Astrocyte of the cerebellum (primary cell): ENCODE measurements at regions not wholly inside any gene's neighbourhood (a gene's known extent, or its start where the extent isn't known, plus 50 kb on each side); places are given as distances from the start of the nearest gene placed in this dataset.

Experiments used
- DNase-seq: peaks from one replicate; pipeline ENCODE4 v3.0.0-alpha.2; 2011; ENCODE audit warnings: low read depth
- H3K4me3 ChIP-seq: 2 replicates; pipeline ENCODE4 v1.5.1; 2011; ENCODE audit warnings: mild to moderate bottlenecking, low read depth, low read length, moderate library complexity
- CTCF ChIP-seq: IDR thresholded peaks from 2 replicates; pipeline ENCODE4 v1.5.1; 2012; ENCODE audit warnings: low read length, low read depth, moderate library complexity, mild to moderate bottlenecking; ENCODE audit errors: missing control alignments
- in situ Hi-C: cut with HindIII; loops from 2 replicates; pipeline ENCODE4 v1.10.0; 2017; ENCODE audit warnings: low sequenced_read_pairs

GRCh38 chr6:168134560-168135201 is 55.7 kb upstream of the FRMD1 start:
- TF ChIP-seq CTCF = no peak
- no peak overlapping the region for H3K4me3 ChIP-seq
- in situ Hi-C loops = no loop called here
- no peak for DNase-seq

GRCh38 chr6:168133687-168134559 is 54.9 kb upstream of the FRMD1 start:
- no peak for TF ChIP-seq CTCF
- no peak overlapping the region for H3K4me3 ChIP-seq
- DNase-seq = no peak
- in situ Hi-C loops = no loop called here

- in situ Hi-C loops = no loop called here
- H3K4me3 ChIP-seq = peak overlapping the region; percentile 1
- peak; percentile 29 for DNase-seq
- no peak for TF ChIP-seq CTCF
Measured at GRCh38 chr6:168133168-168133561, 54.2 kb upstream of the FRMD1 start.

DNA sequence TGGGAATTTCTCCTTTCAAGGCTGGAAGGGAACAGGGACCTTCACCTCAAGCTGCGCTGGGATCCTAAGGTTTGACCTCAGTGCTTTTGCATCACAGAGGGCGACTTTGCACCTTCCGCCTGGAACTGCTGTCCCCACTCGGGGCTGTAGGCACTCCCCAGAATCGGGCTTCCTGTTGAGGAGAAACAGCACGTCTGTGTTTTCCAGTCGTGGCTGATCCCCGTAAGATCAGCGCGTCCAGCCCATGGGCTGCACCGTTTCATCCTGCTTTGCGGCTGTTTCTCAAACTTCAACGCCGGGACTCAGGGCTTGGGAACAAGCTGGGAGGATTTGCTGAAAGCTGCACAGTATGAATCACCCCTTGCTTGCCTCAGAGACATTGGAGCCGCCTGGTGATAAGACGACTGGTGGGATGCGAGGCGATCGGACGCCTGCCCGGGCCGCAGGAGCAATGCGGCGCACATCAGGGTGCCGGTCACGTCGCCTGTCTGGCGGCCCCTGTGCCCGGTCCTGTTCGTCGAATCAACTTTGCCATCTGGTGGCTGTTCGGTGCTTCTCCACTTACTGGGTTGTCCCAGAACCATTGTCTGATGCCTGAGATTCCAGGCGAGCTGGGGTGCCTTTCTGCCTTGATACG is 53.6 kb upstream of the FRMD1 start:
- in situ Hi-C loops = no loop called here
- no peak overlapping the region for H3K4me3 ChIP-seq
- peak; percentile 54 for TF ChIP-seq CTCF
- DNase-seq = peak; percentile 49

DNA sequence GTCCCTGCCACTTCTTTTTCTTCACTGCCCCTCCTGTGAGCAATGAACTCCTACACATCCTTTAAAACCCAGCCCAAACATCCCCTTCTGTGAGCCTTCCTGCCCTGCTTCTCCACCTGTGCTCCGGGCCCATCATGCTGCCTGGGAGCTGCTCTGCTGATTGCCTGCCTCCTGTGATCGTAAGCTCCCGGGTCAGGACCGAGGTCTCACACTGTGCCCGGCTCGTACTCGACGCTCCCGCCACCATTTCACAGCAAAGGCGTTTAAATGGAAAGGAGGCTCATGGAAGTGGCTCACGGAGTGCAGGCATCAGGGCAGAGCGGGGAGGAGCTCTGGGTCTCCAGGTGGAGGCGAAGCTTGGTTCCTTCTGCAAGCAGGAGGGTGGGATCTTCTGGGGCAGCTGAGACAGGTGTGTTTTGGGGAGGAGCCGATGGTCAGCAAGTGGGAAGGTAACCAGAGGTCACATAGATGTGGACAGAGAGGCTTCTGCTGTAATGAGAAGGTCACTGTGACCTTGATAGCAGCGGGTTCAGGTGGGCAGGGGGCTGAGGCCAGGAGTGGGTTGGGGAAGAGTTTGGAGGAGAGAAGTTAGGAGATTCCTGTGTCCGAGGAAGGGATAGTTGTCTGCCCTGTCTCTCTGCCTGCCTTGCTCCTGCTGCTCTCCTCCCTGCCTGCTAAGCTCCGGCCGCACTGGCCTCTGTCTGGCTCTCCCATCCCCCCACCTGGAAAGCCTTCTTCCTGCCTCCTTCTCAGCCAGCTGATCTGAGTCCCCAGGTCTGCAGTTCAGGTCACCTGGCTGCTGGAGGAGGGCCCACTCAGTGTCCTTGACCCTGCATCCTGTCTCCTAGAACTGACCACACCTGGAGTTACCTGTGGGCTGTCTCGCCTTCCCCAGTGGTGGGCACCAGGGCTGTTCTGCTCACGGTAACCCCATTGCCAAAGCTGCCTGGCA is 52.7 kb upstream of the FRMD1 start:
- no peak overlapping the region for H3K4me3 ChIP-seq
- DNase-seq = no peak
- no peak for TF ChIP-seq CTCF
- in situ Hi-C loops = no loop called here
